ENCODE measurements at regions not wholly inside any gene's neighbourhood (a gene's known extent, or its start where the extent isn't known, plus 50 kb on each side); places are given as distances from the start of the nearest gene placed in this dataset.

- Histone ChIP-seq H3K4me1 (ENCODE audit: insufficient read depth, low read length, poor library complexity, severe bottlenecking) (peaks cover 19% of the 10 kb centered on the region), H3K36me3 (ENCODE audit: insufficient read depth, low read length) (no peaks in the 10 kb centered on the region), H3K79me2 (ENCODE audit: insufficient read depth, low read length) (no peaks in the 10 kb centered on the region), H3K9ac (ENCODE audit: low read depth, low read length, poor library complexity, severe bottlenecking) (no peak overlapping the region), H3K9me3 (ENCODE audit: insufficient read depth, low read depth, low read length) (no peaks in the 10 kb centered on the region), H4K20me1 (ENCODE audit: insufficient read depth, low read length, poor library complexity, severe bottlenecking) (no peaks in the 10 kb centered on the region), H3F3A (ENCODE audit: low read depth) (no peaks in the 10 kb centered on the region), H3K9me2 (replicated peaks; ENCODE audit: low read depth, low read length) (no peaks in the 10 kb centered on the region), H2AFZ (ENCODE audit: low read length) (no peak overlapping the region), H3K4me3 (ENCODE audit: low read length, poor library complexity, severe bottlenecking) (no peak overlapping the region), H3K27me3 (ENCODE audit: insufficient read depth, low read length, poor library complexity, severe bottlenecking) (peaks cover 31% of the 10 kb centered on the region), H3K4me2 (ENCODE audit: low read depth, low read length, poor library complexity, severe bottlenecking) (no peak overlapping the region)
- TF ChIP-seq CTCF (conservative IDR thresholded peaks at IDR 0.05; ENCODE audit: low read length) (no peak), EZH2phosphoT487 (IDR thresholded peaks at IDR 0.05; ENCODE audit: borderline replicate concordance) (no peak)
Measured at GRCh38 chr2:7407001-7407400, 489.8 kb downstream of the RNF144A start.

GRCh38 chr2:7407906-7408680, 490.9 kb downstream of the RNF144A start:
- Histone ChIP-seq H3K4me3 (ENCODE audit: low read length, poor library complexity, severe bottlenecking) (no peak overlapping the region), H4K20me1 (ENCODE audit: insufficient read depth, low read length, poor library complexity, severe bottlenecking) (no peaks in the 10 kb centered on the region), H3K27me3 (ENCODE audit: insufficient read depth, low read length, poor library complexity, severe bottlenecking) (peaks cover 31% of the 10 kb centered on the region), H3K9me3 (ENCODE audit: insufficient read depth, low read depth, low read length) (no peaks in the 10 kb centered on the region), H3K9ac (ENCODE audit: low read depth, low read length, poor library complexity, severe bottlenecking) (no peak overlapping the region), H3F3A (ENCODE audit: low read depth) (no peaks in the 10 kb centered on the region), H3K4me1 (ENCODE audit: insufficient read depth, low read length, poor library complexity, severe bottlenecking) (peaks cover 13% of the 10 kb centered on the region), H2AFZ (ENCODE audit: low read length) (no peak overlapping the region), H3K9me2 (replicated peaks; ENCODE audit: low read depth, low read length) (no peaks in the 10 kb centered on the region), H3K36me3 (ENCODE audit: insufficient read depth, low read length) (no peaks in the 10 kb centered on the region), H3K79me2 (ENCODE audit: insufficient read depth, low read length) (no peaks in the 10 kb centered on the region), H3K4me2 (ENCODE audit: low read depth, low read length, poor library complexity, severe bottlenecking) (no peak overlapping the region)
- no peak for TF ChIP-seq EZH2phosphoT487 (IDR thresholded peaks at IDR 0.05; ENCODE audit: borderline replicate concordance)
- no peak for TF ChIP-seq CTCF (conservative IDR thresholded peaks at IDR 0.05; ENCODE audit: low read length)

- Histone ChIP-seq H3K9ac (ENCODE audit: low read depth, low read length, poor library complexity, severe bottlenecking) (no peak overlapping the region), H3K9me3 (ENCODE audit: insufficient read depth, low read depth, low read length) (no peaks in the 10 kb centered on the region), H3K79me2 (ENCODE audit: insufficient read depth, low read length) (no peaks in the 10 kb centered on the region), H3K4me1 (ENCODE audit: insufficient read depth, low read length, poor library complexity, severe bottlenecking) (peaks cover 4% of the 10 kb centered on the region), H2AFZ (ENCODE audit: low read length) (no peak overlapping the region), H4K20me1 (ENCODE audit: insufficient read depth, low read length, poor library complexity, severe bottlenecking) (no peaks in the 10 kb centered on the region), H3K27me3 (ENCODE audit: insufficient read depth, low read length, poor library complexity, severe bottlenecking) (peaks cover 4% of the 10 kb centered on the region), H3F3A (ENCODE audit: low read depth) (no peaks in the 10 kb centered on the region), H3K9me2 (replicated peaks; ENCODE audit: low read depth, low read length) (no peaks in the 10 kb centered on the region), H3K36me3 (ENCODE audit: insufficient read depth, low read length) (no peaks in the 10 kb centered on the region), H3K4me2 (ENCODE audit: low read depth, low read length, poor library complexity, severe bottlenecking) (no peak overlapping the region), H3K4me3 (ENCODE audit: low read length, poor library complexity, severe bottlenecking) (no peak overlapping the region)
- no peak for TF ChIP-seq CTCF (conservative IDR thresholded peaks at IDR 0.05; ENCODE audit: low read length)
- no peak for TF ChIP-seq EZH2phosphoT487 (IDR thresholded peaks at IDR 0.05; ENCODE audit: borderline replicate concordance)
Measured at GRCh38 chr2:7411691-7412090, 494.5 kb downstream of the RNF144A start.

Measured in Loucy (cell line).